KMS-11 (cell line): ENCODE measurements at regions not wholly inside any gene's neighbourhood (a gene's known extent, or its start where the extent isn't known, plus 50 kb on each side); places are given as distances from the start of the nearest gene placed in this dataset.

ENCODE experiments used
- H2AFZ ChIP-seq: fragments of 200-600 bp; sonication (generic); 2 replicates; pipeline ENCODE4 v1.6.1; 2016; ENCODE audit warnings: antibody characterized with exemption, mixed run types, low read depth
- H3K27ac ChIP-seq: fragments of 200-600 bp; sonication (generic); 2 replicates; pipeline ENCODE4 v1.6.1; 2016; ENCODE audit warnings: mild to moderate bottlenecking, mixed run types
- H3K27me3 ChIP-seq: fragments of 200-600 bp; sonication (generic); 2 replicates; pipeline ENCODE4 v1.6.1; 2017; ENCODE audit warnings: mild to moderate bottlenecking, low read depth, mixed run types, moderate library complexity; ENCODE audit not compliant: insufficient read depth
- H3K36me3 ChIP-seq: fragments of 200-600 bp; sonication (generic); 2 replicates; pipeline ENCODE4 v1.6.1; 2017; ENCODE audit warnings: mild to moderate bottlenecking, mixed run types; ENCODE audit not compliant: insufficient read depth
- H3K4me1 ChIP-seq: fragments of 200-600 bp; sonication (generic); 2 replicates; pipeline ENCODE4 v1.6.1; 2016; ENCODE audit warnings: mild to moderate bottlenecking, low read depth, mixed run types; ENCODE audit not compliant: poor library complexity, severe bottlenecking
- H3K4me2 ChIP-seq: fragments of 200-600 bp; sonication (generic); 2 replicates; pipeline ENCODE4 v1.7.0; 2016; ENCODE audit warnings: mild to moderate bottlenecking, mixed run types
- H3K4me3 ChIP-seq: fragments of 200-600 bp; sonication (generic); IDR thresholded peaks from 2 replicates; pipeline ENCODE4 v1.6.1; 2017; ENCODE audit warnings: low read depth, low read length, mixed read lengths; ENCODE audit not compliant: insufficient read depth
- H3K79me2 ChIP-seq: fragments of 200-600 bp; sonication (generic); 2 replicates; pipeline ENCODE4 v1.6.1; 2016; ENCODE audit warnings: low read depth, mixed run types; ENCODE audit not compliant: insufficient read depth
- H3K9ac ChIP-seq: fragments of 200-600 bp; sonication (generic); 2 replicates; pipeline ENCODE4 v1.6.1; 2016; ENCODE audit warnings: mild to moderate bottlenecking, mixed run types
- H4K20me1 ChIP-seq: fragments of 200-600 bp; sonication (generic); 2 replicates; pipeline ENCODE4 v1.6.1; 2016; ENCODE audit warnings: mild to moderate bottlenecking, mixed run types; ENCODE audit not compliant: insufficient read depth
- CTCF ChIP-seq: fragments of 200-600 bp; sonication (generic); conservative IDR thresholded peaks from 2 replicates; pipeline ENCODE4 v1.6.1; 2017; ENCODE audit warnings: low read depth, mild to moderate bottlenecking, antibody characterized with exemption, low read length, moderate library complexity, mixed read lengths

DNA sequence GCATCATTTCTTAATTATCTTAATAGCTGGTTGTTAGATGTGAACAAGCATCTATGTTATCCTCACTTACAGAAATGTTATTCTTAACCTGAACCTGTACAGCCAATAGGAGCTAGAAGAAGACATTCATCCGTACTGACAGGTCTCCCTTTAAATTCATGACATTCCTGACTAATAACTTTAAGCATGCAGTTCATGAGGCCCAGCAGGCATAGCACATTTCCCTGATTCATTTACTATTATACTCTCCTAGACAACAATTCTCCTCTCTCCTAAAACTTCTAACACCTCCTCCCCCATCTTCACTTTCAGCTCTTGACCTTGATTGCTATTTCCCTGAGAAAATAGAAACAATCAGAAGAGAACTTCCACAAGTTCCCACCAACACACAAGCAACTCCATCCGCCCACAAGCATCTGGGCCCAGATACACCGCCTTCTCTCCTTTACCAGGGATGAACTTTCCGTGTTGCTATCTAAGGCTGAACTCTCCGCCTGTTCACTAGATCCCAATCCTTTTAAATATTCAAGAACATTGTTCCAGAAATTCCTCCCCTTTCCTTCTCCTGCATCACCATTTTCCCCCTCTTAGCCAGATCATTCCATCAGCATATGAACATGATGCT is 62.9 kb upstream of the SPRED1 start:
- H3K4me2 ChIP-seq: no peak overlapping the region

GRCh38 chr15:38190501-38190900 is 62.1 kb upstream of the SPRED1 start:
- H3K27me3 ChIP-seq: no peaks in the 10 kb centered on the region
- H3K9ac ChIP-seq: no peak overlapping the region
- H2AFZ ChIP-seq: no peak overlapping the region
- H3K36me3 ChIP-seq: no peaks in the 10 kb centered on the region
- no peak overlapping the region for H3K4me2 ChIP-seq
- peaks cover 23% of the 10 kb centered on the region for H3K4me1 ChIP-seq
- H3K79me2 ChIP-seq: no peaks in the 10 kb centered on the region
- no peak overlapping the region for H3K27ac ChIP-seq
- no peak for TF ChIP-seq CTCF
- no peaks in the 10 kb centered on the region for H4K20me1 ChIP-seq
- H3K4me3 ChIP-seq: no peak overlapping the region

More for the DNA sequence above, 62.9 kb upstream of the SPRED1 start:
- Histone ChIP-seq H4K20me1 (no peaks in the 10 kb centered on the region), H2AFZ (no peak overlapping the region), H3K27me3 (no peaks in the 10 kb centered on the region), H3K4me3 (no peak overlapping the region), H3K4me1 (peaks cover 26% of the 10 kb centered on the region), H3K27ac (no peak overlapping the region), H3K79me2 (no peaks in the 10 kb centered on the region), H3K36me3 (no peaks in the 10 kb centered on the region), H3K9ac (no peak overlapping the region)
- no peak for TF ChIP-seq CTCF

DNA sequence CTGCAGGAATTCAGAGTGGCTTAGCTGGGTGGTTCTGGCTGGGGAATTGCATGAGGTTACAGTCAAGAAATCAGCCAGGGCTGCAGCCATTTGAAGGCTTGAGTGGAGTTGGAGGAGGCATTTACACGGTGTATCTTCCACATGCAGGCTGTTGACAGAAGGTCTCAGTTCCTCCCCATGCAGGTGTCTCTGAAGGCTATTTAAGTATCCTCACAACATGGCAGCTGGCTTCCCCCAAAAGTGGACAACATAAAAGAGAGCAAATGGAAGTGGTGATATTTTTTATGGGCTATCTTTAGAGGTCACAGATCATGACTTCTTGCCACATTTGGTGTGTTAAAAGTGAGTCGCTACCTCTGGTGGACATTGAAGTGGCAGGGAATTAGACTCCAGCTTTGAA is 60.1 kb upstream of the SPRED1 start:
- H3K79me2 ChIP-seq: no peaks in the 10 kb centered on the region
- H3K27ac ChIP-seq: no peak overlapping the region
- H3K4me1 ChIP-seq: peaks cover 3% of the 10 kb centered on the region
- no peaks in the 10 kb centered on the region for H3K27me3 ChIP-seq
- no peaks in the 10 kb centered on the region for H4K20me1 ChIP-seq
- TF ChIP-seq CTCF: no peak
- H3K4me3 ChIP-seq: no peak overlapping the region
- no peaks in the 10 kb centered on the region for H3K36me3 ChIP-seq
- no peak overlapping the region for H3K9ac ChIP-seq
- no peak overlapping the region for H2AFZ ChIP-seq
- no peak overlapping the region for H3K4me2 ChIP-seq

DNA sequence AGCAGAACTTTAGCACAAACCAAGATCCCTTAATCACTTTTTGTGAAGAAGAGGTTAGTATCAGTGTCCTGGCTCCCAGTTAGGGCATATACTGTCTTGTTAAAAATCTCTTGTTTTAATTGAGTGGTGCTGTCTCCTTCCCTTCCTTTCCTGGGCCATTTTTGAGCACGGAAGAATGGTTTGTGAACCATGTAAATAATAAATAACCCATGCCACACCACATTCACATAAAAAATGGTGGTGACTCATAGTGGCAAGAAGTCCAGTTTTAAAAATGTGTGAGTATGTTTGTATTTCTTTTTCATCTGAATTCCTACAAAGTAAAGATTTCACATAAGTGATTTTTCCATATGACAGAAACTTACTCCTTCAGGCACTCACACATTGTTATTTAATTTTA is 59.1 kb upstream of the SPRED1 start:
- Histone ChIP-seq H2AFZ (no peak overlapping the region), H3K79me2 (no peaks in the 10 kb centered on the region), H3K9ac (no peak overlapping the region), H3K4me2 (no peak overlapping the region), H4K20me1 (no peaks in the 10 kb centered on the region), H3K4me3 (no peak overlapping the region), H3K4me1 (no peaks in the 10 kb centered on the region), H3K27ac (no peak overlapping the region), H3K36me3 (no peaks in the 10 kb centered on the region), H3K27me3 (no peaks in the 10 kb centered on the region)
- no peak for TF ChIP-seq CTCF
